ENCODE measurements at regions not wholly inside any gene's neighbourhood (a gene's known extent, or its start where the extent isn't known, plus 50 kb on each side); places are given as distances from the start of the nearest gene placed in this dataset.
"Not testable (repeated sequence)": the region's sequence is repeated elsewhere in the genome, so short reads cannot be mapped to it uniquely, and the experiment has no call there.

GRCh38 chr7:89401099-89401498 lies 605.6 kb upstream of the TEX47 start:
- no peak for DNase-seq

GRCh38 chr7:89401690-89402089 lies 606.2 kb upstream of the TEX47 start:
- DNase-seq = no peak

GRCh38 chr7:89451911-89452310 lies 656.4 kb upstream of the TEX47 start:
- no peak for DNase-seq

- no peak for DNase-seq
Measured at GRCh38 chr7:89456556-89456955, 661.0 kb upstream of the TEX47 start.

GRCh38 chr7:89458114-89458513 lies 662.6 kb upstream of the TEX47 start:
- DNase-seq = no peak

GRCh38 chr7:89474456-89474855 lies 678.9 kb upstream of the TEX47 start:
- no peak for DNase-seq

GRCh38 chr7:89477991-89478390 lies 676.3 kb upstream of the STEAP1 start:
- DNase-seq = no peak

- no peak for DNase-seq
Measured at GRCh38 chr7:89495704-89496103, 658.6 kb upstream of the STEAP1 start.

- DNase-seq = no peak
Measured at GRCh38 chr7:89500084-89500483, 654.2 kb upstream of the STEAP1 start.

GRCh38 chr7:89503281-89503680 lies 651.0 kb upstream of the STEAP1 start:
- no peak for DNase-seq

- no peak for DNase-seq
Measured at GRCh38 chr7:89507034-89507433, 647.2 kb upstream of the STEAP1 start.

GRCh38 chr7:89511900-89512299 lies 642.4 kb upstream of the STEAP1 start:
- DNase-seq = no peak

GRCh38 chr7:89514970-89515369 lies 639.3 kb upstream of the STEAP1 start:
- DNase-seq = no peak

GRCh38 chr7:89517815-89518214 lies 636.5 kb upstream of the STEAP1 start:
- DNase-seq = no peak

GRCh38 chr7:89549768-89550167 lies 604.5 kb upstream of the STEAP1 start:
- DNase-seq = no peak

- no peak for DNase-seq
Measured at GRCh38 chr7:89554209-89554608, 600.1 kb upstream of the STEAP1 start.

GRCh38 chr7:89559596-89559995 lies 594.7 kb upstream of the STEAP1 start:
- DNase-seq = no peak

GRCh38 chr7:89563597-89563996 lies 590.7 kb upstream of the STEAP1 start:
- no peak for DNase-seq

- DNase-seq = no peak
Measured at GRCh38 chr7:89584896-89585295, 569.4 kb upstream of the STEAP1 start.

- DNase-seq = no peak
Measured at GRCh38 chr7:89593125-89593524, 561.1 kb upstream of the STEAP1 start.

GRCh38 chr7:89602984-89603383 lies 551.3 kb upstream of the STEAP1 start:
- no peak for DNase-seq

GRCh38 chr7:89605362-89605761 lies 548.9 kb upstream of the STEAP1 start:
- DNase-seq = no peak

GRCh38 chr7:89606511-89606910 lies 547.8 kb upstream of the STEAP1 start:
- DNase-seq = no peak

- no peak for DNase-seq
Measured at GRCh38 chr7:89607792-89608191, 546.5 kb upstream of the STEAP1 start.

- DNase-seq = not testable (repeated sequence)
Measured at GRCh38 chr7:89616829-89617228, 537.4 kb upstream of the STEAP1 start.

- DNase-seq = no peak
Measured at GRCh38 chr7:89618274-89618673, 536.0 kb upstream of the STEAP1 start.
